ENCODE measurements at regions not wholly inside any gene's neighbourhood (a gene's known extent, or its start where the extent isn't known, plus 50 kb on each side); places are given as distances from the start of the nearest gene placed in this dataset.

- no peak for DNase-seq (ENCODE audit: low read depth)
Measured at GRCh38 chr5:164351245-164351834, 845.9 kb downstream of the MAT2B start.

- no peak for DNase-seq (ENCODE audit: low read depth)
Measured at GRCh38 chr5:164352695-164353094, 847.3 kb downstream of the MAT2B start.

- DNase-seq (ENCODE audit: low read depth), result no peak
Measured at GRCh38 chr5:164353155-164353554, 847.7 kb downstream of the MAT2B start.

GRCh38 chr5:164354139-164354751 lies 848.8 kb downstream of the MAT2B start:
- DNase-seq (ENCODE audit: low read depth), result no peak

- DNase-seq (ENCODE audit: low read depth), result no peak
Measured at GRCh38 chr5:164355267-164355830, 849.9 kb downstream of the MAT2B start.

- DNase-seq (ENCODE audit: low read depth), result no peak
Measured at GRCh38 chr5:164356790-164357189, 851.4 kb downstream of the MAT2B start.

- no peak for DNase-seq (ENCODE audit: low read depth)
Measured at GRCh38 chr5:164357395-164358033, 852.1 kb downstream of the MAT2B start.

GRCh38 chr5:164358531-164359259 lies 853.3 kb downstream of the MAT2B start:
- DNase-seq (ENCODE audit: low read depth), result no peak

GRCh38 chr5:164359260-164360255 lies 854.1 kb downstream of the MAT2B start:
- DNase-seq (ENCODE audit: low read depth), result no peak

GRCh38 chr5:164360589-164360988 lies 855.2 kb downstream of the MAT2B start:
- no peak for DNase-seq (ENCODE audit: low read depth)

- no peak for DNase-seq (ENCODE audit: low read depth)
Measured at GRCh38 chr5:164361986-164362385, 856.6 kb downstream of the MAT2B start.

- DNase-seq (ENCODE audit: low read depth), result no peak
Measured at GRCh38 chr5:164362835-164363234, 857.4 kb downstream of the MAT2B start.

GRCh38 chr5:164364237-164365208 lies 859.1 kb downstream of the MAT2B start:
- no peak for DNase-seq (ENCODE audit: low read depth)

GRCh38 chr5:164370841-164371240 lies 865.4 kb downstream of the MAT2B start:
- no peak for DNase-seq (ENCODE audit: low read depth)

GRCh38 chr5:164372892-164373291 lies 867.5 kb downstream of the MAT2B start:
- DNase-seq (ENCODE audit: low read depth), result no peak

GRCh38 chr5:164373876-164374275 lies 868.5 kb downstream of the MAT2B start:
- DNase-seq (ENCODE audit: low read depth), result no peak

GRCh38 chr5:164375051-164375450 lies 869.6 kb downstream of the MAT2B start:
- DNase-seq (ENCODE audit: low read depth), result no peak

- no peak for DNase-seq (ENCODE audit: low read depth)
Measured at GRCh38 chr5:164376843-164377242, 871.4 kb downstream of the MAT2B start.

- no peak for DNase-seq (ENCODE audit: low read depth)
Measured at GRCh38 chr5:164377746-164378145, 872.3 kb downstream of the MAT2B start.

- no peak for DNase-seq (ENCODE audit: low read depth)
Measured at GRCh38 chr5:164383662-164384061, 878.2 kb downstream of the MAT2B start.
